GM21576 (cell line): ENCODE measurements at regions not wholly inside any gene's neighbourhood (a gene's known extent, or its start where the extent isn't known, plus 50 kb on each side); places are given as distances from the start of the nearest gene placed in this dataset.
"Not testable (repeated sequence)": the region's sequence is repeated elsewhere in the genome, so short reads cannot be mapped to it uniquely, and the experiment has no call there.

Source experiments
- ATAC-seq: cut with Tn5 transposase; IDR thresholded peaks from one replicate; pipeline ENCODE4 v1.9.1; 2021; ENCODE audit warnings: mild to moderate bottlenecking, moderate library complexity; ENCODE audit not compliant: unreplicated experiment

GRCh38 chr2:230593765-230594164, 118.9 kb upstream of the CAB39 start:
- no peak for ATAC-seq

- no peak for ATAC-seq
Measured at GRCh38 chr2:230594286-230594840, 118.3 kb upstream of the CAB39 start.

- ATAC-seq: no peak
Measured at GRCh38 chr2:230599853-230600252, 112.8 kb upstream of the CAB39 start.

GRCh38 chr2:230600285-230600684, 112.4 kb upstream of the CAB39 start:
- ATAC-seq: no peak

GRCh38 chr2:230600881-230601280, 111.8 kb upstream of the CAB39 start:
- no peak for ATAC-seq

- ATAC-seq: peak; percentile 61
Measured at GRCh38 chr2:230601510-230601909, 111.1 kb upstream of the CAB39 start.

GRCh38 chr2:230602562-230603230, 109.9 kb upstream of the CAB39 start:
- ATAC-seq: peak; percentile 58

- not testable (repeated sequence) for ATAC-seq
Measured at GRCh38 chr2:230603317-230603716, 109.3 kb upstream of the CAB39 start.

GRCh38 chr2:230604158-230604557, 108.5 kb upstream of the CAB39 start:
- not testable (repeated sequence) for ATAC-seq

GRCh38 chr2:230614040-230614439, 98.6 kb upstream of the CAB39 start:
- ATAC-seq: no peak

GRCh38 chr2:230614913-230615332, 97.7 kb upstream of the CAB39 start:
- peak; percentile 76 for ATAC-seq

- not testable (repeated sequence) for ATAC-seq
Measured at GRCh38 chr2:230617256-230617706, 95.4 kb upstream of the CAB39 start.

GRCh38 chr2:230619491-230619890, 93.2 kb upstream of the CAB39 start:
- ATAC-seq: no peak

GRCh38 chr2:230625220-230625619, 87.4 kb upstream of the CAB39 start:
- ATAC-seq: not testable (repeated sequence)

GRCh38 chr2:230627091-230627490, 85.6 kb upstream of the CAB39 start:
- ATAC-seq: not testable (repeated sequence)

- no peak for ATAC-seq
Measured at GRCh38 chr2:230627806-230628724, 84.6 kb upstream of the CAB39 start.

- no peak for ATAC-seq
Measured at GRCh38 chr2:230631470-230631869, 81.2 kb upstream of the CAB39 start.

- ATAC-seq: no peak
Measured at GRCh38 chr2:230634146-230634545, 78.5 kb upstream of the CAB39 start.

GRCh38 chr2:230634721-230635313, 77.8 kb upstream of the CAB39 start:
- not testable (repeated sequence) for ATAC-seq

- ATAC-seq: no peak
Measured at GRCh38 chr2:230636684-230637271, 75.9 kb upstream of the CAB39 start.

- not testable (repeated sequence) for ATAC-seq
Measured at GRCh38 chr2:230637486-230637885, 75.2 kb upstream of the CAB39 start.
